ENCODE measurements at regions not wholly inside any gene's neighbourhood (a gene's known extent, or its start where the extent isn't known, plus 50 kb on each side); places are given as distances from the start of the nearest gene placed in this dataset.
"Not testable (repeated sequence)": the region's sequence is repeated elsewhere in the genome, so short reads cannot be mapped to it uniquely, and the experiment has no call there.

DNA sequence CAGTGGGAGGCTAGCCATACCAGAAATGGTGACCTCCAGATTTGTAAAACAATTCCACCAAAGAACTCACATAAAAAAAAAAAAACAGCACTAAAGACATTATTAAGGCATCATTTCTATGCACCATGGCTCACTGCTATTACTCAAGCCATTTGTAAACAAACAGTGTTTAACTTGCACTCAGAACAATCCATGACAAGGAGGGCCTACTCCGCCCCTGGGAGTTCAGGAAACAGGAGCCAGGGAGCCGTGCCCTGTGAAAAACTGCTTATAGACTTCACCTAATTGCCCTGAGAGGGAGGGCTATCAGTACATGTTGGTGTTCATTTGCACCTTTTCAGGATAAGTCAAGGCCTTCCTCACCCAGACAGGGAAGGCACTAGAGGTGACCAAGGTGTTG is 103.2 kb downstream of the ZNF429 start:
- no peak overlapping the region for H3K4me3 ChIP-seq (replicated peaks in 1 of 2; ENCODE audit: low read depth in 2 of 2, low read length in 2 of 2)
- no peak for DNase-seq (ENCODE audit: low read depth in 2 of 2)
- TF ChIP-seq, protein P1, sequence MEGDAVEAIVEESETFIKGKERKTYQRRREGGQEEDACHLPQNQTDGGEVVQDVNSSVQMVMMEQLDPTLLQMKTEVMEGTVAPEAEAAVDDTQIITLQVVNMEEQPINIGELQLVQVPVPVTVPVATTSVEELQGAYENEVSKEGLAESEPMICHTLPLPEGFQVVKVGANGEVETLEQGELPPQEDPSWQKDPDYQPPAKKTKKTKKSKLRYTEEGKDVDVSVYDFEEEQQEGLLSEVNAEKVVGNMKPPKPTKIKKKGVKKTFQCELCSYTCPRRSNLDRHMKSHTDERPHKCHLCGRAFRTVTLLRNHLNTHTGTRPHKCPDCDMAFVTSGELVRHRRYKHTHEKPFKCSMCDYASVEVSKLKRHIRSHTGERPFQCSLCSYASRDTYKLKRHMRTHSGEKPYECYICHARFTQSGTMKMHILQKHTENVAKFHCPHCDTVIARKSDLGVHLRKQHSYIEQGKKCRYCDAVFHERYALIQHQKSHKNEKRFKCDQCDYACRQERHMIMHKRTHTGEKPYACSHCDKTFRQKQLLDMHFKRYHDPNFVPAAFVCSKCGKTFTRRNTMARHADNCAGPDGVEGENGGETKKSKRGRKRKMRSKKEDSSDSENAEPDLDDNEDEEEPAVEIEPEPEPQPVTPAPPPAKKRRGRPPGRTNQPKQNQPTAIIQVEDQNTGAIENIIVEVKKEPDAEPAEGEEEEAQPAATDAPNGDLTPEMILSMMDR (IDR thresholded peaks at IDR 0.05; ENCODE audit: low read depth, low read length) = no peak

GRCh38 chr19:21607449-21607848 is 102.0 kb downstream of the ZNF429 start:
- no peak for DNase-seq (ENCODE audit: low read depth in 2 of 2)
- TF ChIP-seq, protein P1 (IDR thresholded peaks at IDR 0.05; ENCODE audit: low read depth, low read length) = no peak
- H3K4me3 ChIP-seq (replicated peaks in 1 of 2; ENCODE audit: low read depth in 2 of 2, low read length in 2 of 2) = no peak overlapping the region

DNA sequence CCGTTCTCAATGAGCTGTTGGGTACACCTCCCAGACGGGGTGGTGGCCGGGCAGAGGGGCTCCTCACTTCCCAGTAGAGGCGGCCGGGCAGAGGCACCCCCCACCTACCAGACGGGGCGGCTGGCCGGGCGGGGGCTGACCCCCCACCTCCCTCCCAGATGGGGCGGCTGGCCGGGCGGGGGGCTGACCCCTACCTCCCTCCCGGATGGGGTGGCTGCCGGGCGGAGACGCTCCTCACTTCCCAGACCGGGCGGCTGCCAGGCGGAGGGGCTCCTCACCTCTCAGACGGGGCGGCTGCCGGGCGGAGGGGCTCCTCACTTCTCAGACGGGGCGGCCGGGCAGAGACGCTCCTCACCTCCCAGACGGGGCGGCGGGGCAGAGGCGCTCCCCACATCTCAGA is 101.6 kb downstream of the ZNF429 start:
- not testable (repeated sequence) for H3K4me3 ChIP-seq (replicated peaks in 1 of 2; ENCODE audit: low read depth in 2 of 2, low read length in 2 of 2); DNase-seq (ENCODE audit: low read depth in 2 of 2)

DNA sequence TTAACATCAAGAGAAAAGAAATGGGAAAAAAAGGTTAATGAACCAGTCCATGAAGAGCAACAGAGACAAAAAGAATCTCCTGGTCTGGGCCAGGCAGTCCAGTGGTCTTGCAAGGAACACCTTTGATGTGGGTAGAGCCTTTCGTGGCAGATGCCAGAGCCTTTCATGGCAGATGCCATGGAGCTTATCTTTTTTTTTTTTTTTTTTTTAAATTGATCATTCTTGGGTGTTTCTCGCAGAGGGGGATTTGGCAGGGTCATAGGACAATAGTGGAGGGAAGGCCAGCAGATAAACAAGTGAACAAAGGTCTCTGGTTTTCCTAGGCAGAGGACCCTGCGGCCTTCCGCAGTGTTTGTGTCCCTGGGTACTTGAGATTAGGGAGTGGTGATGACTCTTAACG is 100.9 kb downstream of the ZNF429 start:
- not testable (repeated sequence) for DNase-seq (ENCODE audit: low read depth in 2 of 2); H3K4me3 ChIP-seq (replicated peaks in 1 of 2; ENCODE audit: low read depth in 2 of 2, low read length in 2 of 2)

GRCh38 chr19:21604951-21605476 is 99.6 kb downstream of the ZNF429 start:
- TF ChIP-seq, protein P1 (IDR thresholded peaks at IDR 0.05; ENCODE audit: low read depth, low read length) = no peak
- DNase-seq (ENCODE audit: low read depth in 2 of 2) = peak; percentile 18 to 37
- peak overlapping the region; percentile 33 to 49 for H3K4me3 ChIP-seq (replicated peaks in 1 of 2; ENCODE audit: low read depth in 2 of 2, low read length in 2 of 2)
